ENCODE measurements at regions not wholly inside any gene's neighbourhood (a gene's known extent, or its start where the extent isn't known, plus 50 kb on each side); places are given as distances from the start of the nearest gene placed in this dataset.

DNA sequence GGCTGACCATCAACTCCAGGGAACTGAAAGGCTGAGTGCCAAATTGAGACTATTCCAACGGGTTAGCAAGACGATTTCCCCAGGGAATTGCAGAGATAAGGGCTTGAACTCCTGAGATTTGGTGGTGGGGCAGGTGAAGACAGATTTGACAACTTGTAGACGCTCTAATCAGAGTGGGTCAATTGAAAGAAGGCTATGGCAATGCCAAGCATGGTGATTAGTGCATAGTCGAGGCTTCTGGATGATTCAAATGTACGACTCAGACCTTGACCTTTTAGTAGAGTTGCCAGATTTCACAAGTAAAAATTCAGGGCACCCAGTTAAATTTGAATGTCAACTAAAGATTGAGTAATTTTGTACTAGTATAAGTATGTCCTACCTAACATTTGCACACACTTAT lies 302.1 kb upstream of the SPAG17 start:
- Histone ChIP-seq H4K20me1 (ENCODE audit: insufficient read depth, low read length) (no peaks in the 10 kb centered on the region), H3K36me3 (ENCODE audit: control insufficient read depth, insufficient read depth, low read length) (no peaks in the 10 kb centered on the region), H4K91ac (ENCODE audit: insufficient read depth, low read depth, low read length) (no peak overlapping the region), H4K8ac (ENCODE audit: low read depth in 2 of 2, low read length in 2 of 2) (no peak overlapping the region), H3K27me3 (ENCODE audit: control insufficient read depth, insufficient read depth, low read length) (no peaks in the 10 kb centered on the region), H3K14ac (replicated peaks; ENCODE audit: low read depth, low read length) (no peak overlapping the region), H2BK20ac (ENCODE audit: low read depth, low read length) (no peak overlapping the region), H3K4me1 (ENCODE audit: control insufficient read depth, insufficient read depth, low read length) (no peaks in the 10 kb centered on the region), H3K18ac (ENCODE audit: low read depth, low read length) (no peak overlapping the region), H3K23ac (ENCODE audit: low read depth, low read length) (no peak overlapping the region), H2AK5ac (ENCODE audit: low read depth, low read length) (no peak overlapping the region), H3K4ac (ENCODE audit: low read depth, low read length) (no peak overlapping the region), H2AFZ (replicated peaks; ENCODE audit: low read length, poor library complexity) (no peak overlapping the region), H3K56ac (ENCODE audit: extremely low read depth, insufficient read depth, low read length) (no peak overlapping the region), H2BK5ac (ENCODE audit: low read depth, low read length, poor library complexity, severe bottlenecking) (no peak overlapping the region), H2BK15ac (ENCODE audit: low read depth, low read length) (no peak overlapping the region), H4K5ac (ENCODE audit: low read depth, low read length) (no peak overlapping the region), H3K27ac (ENCODE audit: insufficient read depth, low read length) (no peak overlapping the region), H3K4me3 (ENCODE audit: insufficient read depth, low read depth, low read length) (no peak overlapping the region), H2BK120ac (ENCODE audit: low read depth, low read length) (no peak overlapping the region), H3K79me1 (ENCODE audit: low read depth in 1 of 2, low read length in 2 of 2) (no peaks in the 10 kb centered on the region), H2AK9ac (replicated peaks; ENCODE audit: low read depth, low read length, poor library complexity) (no peak overlapping the region), H3K4me2 (ENCODE audit: low read depth, low read length) (no peak overlapping the region), H3K9me1 (ENCODE audit: insufficient read depth, low read length) (no peaks in the 10 kb centered on the region), H3K9ac (ENCODE audit: low read depth, low read length) (no peak overlapping the region), H3K9me3 (ENCODE audit: control insufficient read depth, insufficient read depth, low read length) (no peaks in the 10 kb centered on the region)
- intact Hi-C loops (cut with micrococcal nuclease) (no loop called here), in situ Hi-C loops (cut with MboI; ENCODE audit: low sequenced_read_pairs) (no loop called here), dilution Hi-C loops (cut with HindIII; ENCODE audit: low sequenced_read_pairs, unreplicated experiment) (no loop called here)
- CTCF ChIA-PET: no interaction called here
- BruUV-seq (replicated peaks): no TSS peak
- 0% methylated on average over 2 of the region's 5 CpGs; no CpG with 5 or more reads in 1 of the 2 experiments for WGBS, 2 experiments (ENCODE audit: extremely low coverage in 2 of 2, insufficient read length in 1 of 2)
- DNase-seq (no peak), ATAC-seq (ENCODE audit: low read depth) (no peak)
- TF ChIP-seq RCOR1 (IDR thresholded peaks at IDR 0.05; ENCODE audit: insufficient replicate concordance, low read length) (no peak), CHD1 (IDR thresholded peaks at IDR 0.05; ENCODE audit: low read depth, low read length) (no peak)
- TF ChIP-seq, protein P1, sequence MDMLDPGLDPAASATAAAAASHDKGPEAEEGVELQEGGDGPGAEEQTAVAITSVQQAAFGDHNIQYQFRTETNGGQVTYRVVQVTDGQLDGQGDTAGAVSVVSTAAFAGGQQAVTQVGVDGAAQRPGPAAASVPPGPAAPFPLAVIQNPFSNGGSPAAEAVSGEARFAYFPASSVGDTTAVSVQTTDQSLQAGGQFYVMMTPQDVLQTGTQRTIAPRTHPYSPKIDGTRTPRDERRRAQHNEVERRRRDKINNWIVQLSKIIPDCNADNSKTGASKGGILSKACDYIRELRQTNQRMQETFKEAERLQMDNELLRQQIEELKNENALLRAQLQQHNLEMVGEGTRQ (IDR thresholded peaks at IDR 0.05; ENCODE audit: low read depth, low read length): no peak
- TF ChIP-seq, protein P2, sequence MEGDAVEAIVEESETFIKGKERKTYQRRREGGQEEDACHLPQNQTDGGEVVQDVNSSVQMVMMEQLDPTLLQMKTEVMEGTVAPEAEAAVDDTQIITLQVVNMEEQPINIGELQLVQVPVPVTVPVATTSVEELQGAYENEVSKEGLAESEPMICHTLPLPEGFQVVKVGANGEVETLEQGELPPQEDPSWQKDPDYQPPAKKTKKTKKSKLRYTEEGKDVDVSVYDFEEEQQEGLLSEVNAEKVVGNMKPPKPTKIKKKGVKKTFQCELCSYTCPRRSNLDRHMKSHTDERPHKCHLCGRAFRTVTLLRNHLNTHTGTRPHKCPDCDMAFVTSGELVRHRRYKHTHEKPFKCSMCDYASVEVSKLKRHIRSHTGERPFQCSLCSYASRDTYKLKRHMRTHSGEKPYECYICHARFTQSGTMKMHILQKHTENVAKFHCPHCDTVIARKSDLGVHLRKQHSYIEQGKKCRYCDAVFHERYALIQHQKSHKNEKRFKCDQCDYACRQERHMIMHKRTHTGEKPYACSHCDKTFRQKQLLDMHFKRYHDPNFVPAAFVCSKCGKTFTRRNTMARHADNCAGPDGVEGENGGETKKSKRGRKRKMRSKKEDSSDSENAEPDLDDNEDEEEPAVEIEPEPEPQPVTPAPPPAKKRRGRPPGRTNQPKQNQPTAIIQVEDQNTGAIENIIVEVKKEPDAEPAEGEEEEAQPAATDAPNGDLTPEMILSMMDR (conservative IDR thresholded peaks at IDR 0.05; ENCODE audit: low read depth, low read length): no peak
- POLR2A ChIA-PET (ENCODE audit: unreplicated experiment): no interaction called here
